K562 (cell line): ENCODE measurements at regions not wholly inside any gene's neighbourhood (a gene's known extent, or its start where the extent isn't known, plus 50 kb on each side); places are given as distances from the start of the nearest gene placed in this dataset.
A peak's percentile ranks its signal among the peaks of the same experiment; 100 is the strongest.

ENCODE experiments used
- ATAC-seq: fragments of 200-7000 bp; cut with Tn5 transposase; 3 replicates; pipeline ENCODE4 v1.9.1; 2020; ENCODE audit warnings: moderate library complexity
- BruUV-seq: library from RNA; stranded (reverse); fragments of 400-500 nt; replicated peaks from 2 replicates; lab custom pipeline; 2021; lab: Mats Ljungman, UMichigan
- CTCF ChIA-PET: fragments of 300-600 bp; formaldehyde crosslinking; extraction: SDS; loops from one replicate; lab custom pipeline; 2021; ENCODE audit warnings: low intra/inter-chr PET ratio; lab: Yijun Ruan, JAX
- POLR2A ChIA-PET: fragments of 300-600, 350-650 bp; sonication (Branson Sonifier 250); formaldehyde crosslinking; extraction: SDS; loops from one replicate; lab custom pipeline; 2021; ENCODE audit warnings: antibody characterized with exemption, inconsistent platforms; lab: Yijun Ruan, JAX
- DNase-seq, 4 experiments: peaks; one replicate each; pipeline versions ENCODE4 v3.0.0 to v3.0.0-alpha.2; 2011 to 2018; ENCODE audit warnings: low spot score in 3 of 4, mixed read lengths in 3 of 4; ENCODE audit errors: extremely low read depth in 1 of 4
- FAIRE-seq: peaks from 2 replicates; lab custom pipeline; 2011; peaks lifted over from hg19 to GRCh38; lab: Jason Lieb, UNC
- H2AFZ ChIP-seq: 2 replicates; pipeline ENCODE4 v1.6.0; 2011; ENCODE audit warnings: low read depth, low read length, control low read depth, inconsistent platforms
- H3K27ac ChIP-seq: fragments of 200-600 bp; 3 replicates; pipeline ENCODE4 v1.8.0; 2011; ENCODE audit warnings: low read depth, mild to moderate bottlenecking, control low read depth, inconsistent platforms, low read length, moderate library complexity, mixed read lengths; ENCODE audit errors: extremely low read depth
- H3K27me3 ChIP-seq, 2 experiments: fragments of 300-600 bp in 1 of 2; 2 replicates in 1 of 2; 3 replicates in 1 of 2; pipeline versions ENCODE4 v1.6.0 to v1.8.0; 2011; ENCODE audit warnings: inconsistent platforms in 2 of 2, low read length in 2 of 2, mild to moderate bottlenecking in 1 of 2, mixed read lengths in 1 of 2, moderate library complexity in 1 of 2; ENCODE audit not compliant: control insufficient read depth in 2 of 2, insufficient read depth in 2 of 2
- H3K36me3 ChIP-seq: fragments of 300-600 bp; 3 replicates; pipeline ENCODE4 v1.8.0; 2011; ENCODE audit warnings: mild to moderate bottlenecking, low read length, inconsistent platforms; ENCODE audit not compliant: control insufficient read depth, insufficient read depth
- H3K4me1 ChIP-seq, 2 experiments: fragments of 200-600 bp in 1 of 2; replicated peaks in 1 of 2; 2 replicates in 1 of 2; 3 replicates in 1 of 2; pipeline versions ENCODE4 v1.5.1 to v1.8.0; 2011; ENCODE audit warnings: inconsistent platforms in 2 of 2, low read length in 2 of 2, mild to moderate bottlenecking in 1 of 2, mixed read lengths in 1 of 2, moderate library complexity in 1 of 2; ENCODE audit not compliant: control insufficient read depth in 2 of 2, insufficient read depth in 2 of 2
- H3K4me2 ChIP-seq: 2 replicates; pipeline ENCODE4 v1.6.1; 2011; ENCODE audit warnings: low read length, control low read depth, inconsistent platforms, mixed read lengths; ENCODE audit not compliant: insufficient read depth
- H3K4me3 ChIP-seq: fragments of 200-600 bp; sonication (generic), shearing (Covaris generic); 2 replicates; pipeline ENCODE4 v1.5.1; 2016; ENCODE audit warnings: control low read depth, inconsistent platforms
- H3K79me2 ChIP-seq: fragments of 200-600 bp; 3 replicates; pipeline ENCODE4 v1.8.0; 2011; ENCODE audit warnings: low read length, inconsistent platforms; ENCODE audit not compliant: control insufficient read depth, insufficient read depth
- H3K9ac ChIP-seq, 2 experiments: 2 replicates each; pipeline versions ENCODE4 v1.6.0 to v1.6.1; 2011; ENCODE audit warnings: low read depth in 2 of 2, low read length in 2 of 2, control low read depth in 1 of 2, inconsistent platforms in 1 of 2, mild to moderate bottlenecking in 1 of 2, mixed read lengths in 1 of 2; ENCODE audit not compliant: insufficient read depth in 1 of 2
- H3K9me1 ChIP-seq: one replicate; pipeline ENCODE4 v1.6.0; 2011; ENCODE audit warnings: inconsistent platforms, mild to moderate bottlenecking, low read length, moderate library complexity; ENCODE audit not compliant: control insufficient read depth, insufficient read depth
- H3K9me3 ChIP-seq: replicated peaks from 2 replicates; pipeline ENCODE4 v1.5.1; 2011; ENCODE audit warnings: low read depth, low read length, inconsistent platforms; ENCODE audit not compliant: control insufficient read depth, insufficient read depth
- H4K20me1 ChIP-seq: replicated peaks from 2 replicates; pipeline ENCODE4 v1.6.1; 2011; ENCODE audit warnings: low read length, inconsistent platforms, mixed read lengths; ENCODE audit not compliant: control insufficient read depth, insufficient read depth
- CUX1 ChIP-seq: fragments of 200-800 bp; sonication (Bioruptor generic); IDR thresholded peaks from 2 replicates; pipeline ENCODE4 v1.6.1; 2016; ENCODE audit warnings: missing genetic modification characterization, missing compliant biosample characterization
- MXI1 ChIP-seq: IDR thresholded peaks from 2 replicates; pipeline ENCODE4 v1.6.1; 2011; ENCODE audit warnings: low read depth, mild to moderate bottlenecking, improper control_type of control experiment, low read length
- POLR2AphosphoS2 ChIP-seq: IDR thresholded peaks from 2 replicates; pipeline ENCODE4 v1.6.1; 2012; ENCODE audit warnings: low read length, improper control_type of control experiment
- RFX7 ChIP-seq: fragments of 250-450 bp; sonication (Bioruptor Pico); IDR thresholded peaks from 2 replicates; pipeline ENCODE4 v1.5.1; 2021; ENCODE audit warnings: mild to moderate bottlenecking
- SNIP1 ChIP-seq: fragments of 450-650 bp; IDR thresholded peaks from 2 replicates; pipeline ENCODE4 v1.7.1; 2017; ENCODE audit warnings: low read depth, mild to moderate bottlenecking
- WGBS: fragments of 100-300 bp; shearing (Covaris generic); methylation state at CpG from one replicate; pipeline ENCODE4 v1.1.6; 2016; ENCODE audit warnings: low coverage, mixed read lengths; ENCODE audit not compliant: insufficient coverage; ENCODE audit errors: missing lambda C conversion rate; 5-methylcytosine and 5-hydroxymethylcytosine counted together
- in situ Hi-C: fragments of 300-500 bp; cut with MboI; formaldehyde crosslinking; loops from 4 replicates; pipeline ENCODE4 v1.15.0; 2018; ENCODE audit warnings: inconsistent platforms, mixed read lengths
- intact Hi-C: fragments of 100-400 bp; cut with micrococcal nuclease; formaldehyde crosslinking; loops from 2 replicates; pipeline ENCODE4 v1.14.2; 2022

DNA sequence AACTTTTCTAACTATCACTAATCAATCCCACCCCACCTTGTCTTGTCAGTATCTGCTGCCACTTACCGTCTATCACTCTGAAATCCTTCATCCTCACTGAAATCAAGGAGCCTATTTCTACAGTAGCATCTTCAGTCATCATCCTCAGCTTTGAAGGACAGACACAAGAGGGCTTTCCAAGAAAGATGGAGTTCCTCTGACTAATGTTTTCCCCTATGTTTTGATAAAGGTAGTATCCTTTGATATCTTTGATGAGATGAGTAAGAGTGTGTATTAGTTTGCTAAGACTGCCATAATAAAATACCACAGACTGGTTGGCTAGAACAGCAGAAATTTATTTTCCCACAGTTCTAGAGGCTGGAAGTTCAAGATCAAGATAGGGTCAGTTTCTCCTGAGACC is 101.8 kb upstream of the VAV3 start:
- 0% methylated on average over 1 of the region's 1 CpG for WGBS
- Histone ChIP-seq H3K9me3 (no peaks in the 10 kb centered on the region), H2AFZ (no peak overlapping the region), H3K4me3 (no peak overlapping the region), H3K79me2 (no peaks in the 10 kb centered on the region), H3K36me3 (no peaks in the 10 kb centered on the region), H3K9ac (no peak overlapping the region), H3K4me1 (no peaks in the 10 kb centered on the region), H3K27ac (no peak overlapping the region), H3K27me3 (no peaks in the 10 kb centered on the region; a peak in 1 of 5 replicates), H4K20me1 (no peaks in the 10 kb centered on the region), H3K9me1 (no peaks in the 10 kb centered on the region), H3K4me2 (no peak overlapping the region)
- DNase-seq, result no peak
- ATAC-seq, result no peak
- no peak for FAIRE-seq
- in situ Hi-C loops, result no loop called here
- ChIA-PET CTCF (no interaction called here), POLR2A (no interaction called here)
- intact Hi-C loops, result no loop called here
- no TSS peak for BruUV-seq
- TF ChIP-seq POLR2AphosphoS2, result no peak
- no peak for TF ChIP-seq MXI1

DNA sequence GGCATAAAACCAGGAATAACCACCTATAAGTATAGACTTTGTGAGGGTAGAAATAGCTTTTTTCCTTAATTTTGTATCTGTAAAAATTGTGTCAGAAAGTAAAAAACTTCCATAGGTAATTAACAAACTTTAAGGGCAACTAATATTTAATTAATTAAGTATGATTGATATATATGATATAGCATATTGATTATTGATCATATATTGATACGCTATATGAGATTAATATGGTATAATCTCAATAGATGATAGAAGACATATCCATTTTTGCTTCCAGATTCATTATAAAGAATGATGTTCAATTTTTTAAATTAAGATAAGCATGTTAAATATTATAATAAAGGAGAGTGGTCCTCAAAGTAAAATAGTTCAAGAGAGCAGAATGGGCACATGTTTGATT is 99.3 kb upstream of the VAV3 start:
- Histone ChIP-seq H3K27ac (no peak overlapping the region), H3K79me2 (no peaks in the 10 kb centered on the region), H3K4me2 (no peak overlapping the region), H3K9me1 (no peaks in the 10 kb centered on the region), H3K4me1 (no peaks in the 10 kb centered on the region), H3K4me3 (no peak overlapping the region), H2AFZ (no peak overlapping the region), H3K36me3 (no peaks in the 10 kb centered on the region), H3K9ac (no peak overlapping the region), H4K20me1 (no peaks in the 10 kb centered on the region), H3K9me3 (no peaks in the 10 kb centered on the region), H3K27me3 (no peaks in the 10 kb centered on the region; a peak in 1 of 5 replicates)
- FAIRE-seq (no peak), ATAC-seq (no peak), DNase-seq (no peak)
- intact Hi-C loops, result no loop called here
- no TSS peak for BruUV-seq
- in situ Hi-C loops, result no loop called here
- ChIA-PET POLR2A (interaction anchor here (0.6 kb wide), 1 partner anchor 51 kb away, joined by 4 read pairs; no protein-coding TSS in a partner anchor), CTCF (no interaction called here)
- TF ChIP-seq CUX1, result peak; percentile 97
- TF ChIP-seq SNIP1, result no peak
- TF ChIP-seq RFX7 (CRISPR knock-in tag), result no peak
- WGBS, result 23% methylated on average over 1 of the region's 1 CpG
